Testis (tissue), 2 donors: ENCODE measurements at regions not wholly inside any gene's neighbourhood (a gene's known extent, or its start where the extent isn't known, plus 50 kb on each side); places are given as distances from the start of the nearest gene placed in this dataset.

Experiments used
- POLR2A ChIP-seq: fragments of 450-650 bp; IDR thresholded peaks from one replicate; pipeline ENCODE4 v1.6.1; 2017; ENCODE audit warnings: antibody characterized with exemption, mild to moderate bottlenecking, moderate library complexity
- TF ChIP-seq, protein P1 (sequence below), 3 experiments: fragments of 450-650 bp in 2 of 3; fragments of 200-600 bp in 1 of 3; sonication (generic) in 1 of 3; IDR thresholded peaks; one replicate each; pipeline ENCODE4 v1.5.1; 2016 to 2019; ENCODE audit warnings: antibody characterized with exemption in 3 of 3, mild to moderate bottlenecking in 2 of 3, moderate library complexity in 1 of 3

DNA sequence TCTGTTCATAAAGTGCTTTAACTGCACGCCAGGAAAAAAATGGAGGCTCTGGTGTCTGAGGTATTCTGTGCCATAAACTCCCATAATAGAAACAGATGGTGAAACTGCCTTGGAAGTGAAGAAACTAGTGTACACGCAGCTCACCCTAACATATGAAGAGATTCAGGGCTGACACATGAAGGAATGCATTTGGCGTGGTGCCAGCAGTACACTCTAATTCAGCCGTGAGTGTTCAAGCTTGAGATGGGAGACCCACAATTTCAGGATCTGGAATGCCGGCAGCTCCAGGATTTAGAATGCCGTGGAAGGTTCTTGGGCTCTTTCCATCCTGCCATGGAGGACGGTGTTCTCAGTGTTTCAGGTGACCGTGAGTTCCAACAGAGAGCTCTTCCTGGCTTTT is 478.4 kb downstream of the TSHZ3 start:
- TF ChIP-seq POLR2A: no peak
- TF ChIP-seq, protein P1, sequence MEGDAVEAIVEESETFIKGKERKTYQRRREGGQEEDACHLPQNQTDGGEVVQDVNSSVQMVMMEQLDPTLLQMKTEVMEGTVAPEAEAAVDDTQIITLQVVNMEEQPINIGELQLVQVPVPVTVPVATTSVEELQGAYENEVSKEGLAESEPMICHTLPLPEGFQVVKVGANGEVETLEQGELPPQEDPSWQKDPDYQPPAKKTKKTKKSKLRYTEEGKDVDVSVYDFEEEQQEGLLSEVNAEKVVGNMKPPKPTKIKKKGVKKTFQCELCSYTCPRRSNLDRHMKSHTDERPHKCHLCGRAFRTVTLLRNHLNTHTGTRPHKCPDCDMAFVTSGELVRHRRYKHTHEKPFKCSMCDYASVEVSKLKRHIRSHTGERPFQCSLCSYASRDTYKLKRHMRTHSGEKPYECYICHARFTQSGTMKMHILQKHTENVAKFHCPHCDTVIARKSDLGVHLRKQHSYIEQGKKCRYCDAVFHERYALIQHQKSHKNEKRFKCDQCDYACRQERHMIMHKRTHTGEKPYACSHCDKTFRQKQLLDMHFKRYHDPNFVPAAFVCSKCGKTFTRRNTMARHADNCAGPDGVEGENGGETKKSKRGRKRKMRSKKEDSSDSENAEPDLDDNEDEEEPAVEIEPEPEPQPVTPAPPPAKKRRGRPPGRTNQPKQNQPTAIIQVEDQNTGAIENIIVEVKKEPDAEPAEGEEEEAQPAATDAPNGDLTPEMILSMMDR (IDR thresholded peaks at IDR 0.05): no peak
